Mucosa of descending colon (tissue), 3 donors: ENCODE measurements at regions not wholly inside any gene's neighbourhood (a gene's known extent, or its start where the extent isn't known, plus 50 kb on each side); places are given as distances from the start of the nearest gene placed in this dataset.

ENCODE experiments used
- ATAC-seq: fragments of 200-7000 bp; cut with Tn5 transposase; one replicate; pipeline ENCODE4 v1.9.1; 2020; ENCODE audit warnings: mild to moderate bottlenecking, moderate library complexity
- DNase-seq, 3 donors: peaks; one replicate each; pipeline ENCODE4 v3.0.0-alpha.2; 2020
- H3K36me3 ChIP-seq: fragments of 200-600 bp; one replicate; pipeline ENCODE4 v1.8.0; 2021; ENCODE audit warnings: low read depth, mild to moderate bottlenecking
- H3K4me1 ChIP-seq: fragments of 200-600 bp; one replicate; pipeline ENCODE4 v1.8.0; 2021; ENCODE audit warnings: low read depth, mild to moderate bottlenecking
- H3K4me3 ChIP-seq: fragments of 200-600 bp; one replicate; pipeline ENCODE4 v1.8.0; 2021; ENCODE audit warnings: mild to moderate bottlenecking
- H3K9me3 ChIP-seq: fragments of 200-600 bp; one replicate; pipeline ENCODE4 v1.8.0; 2021; ENCODE audit warnings: mild to moderate bottlenecking
- CTCF ChIP-seq: fragments of 200-600 bp; IDR thresholded peaks from one replicate; pipeline ENCODE4 v1.8.0; 2022; ENCODE audit warnings: antibody characterized with exemption, mild to moderate bottlenecking
- intact Hi-C, 2 donors: fragments of 100-400 bp; cut with DNase I in 1 of 2; cut with micrococcal nuclease in 1 of 2; formaldehyde crosslinking; loops; one replicate each; pipeline versions ENCODE4 v1.11.0 to v1.11.1; 2022; cut with DNase I, micrococcal nuclease
- donor health status: DM: no; HTN: no; CAD: no; lungs with moderate emphysema.
- donor health status: DM: no; HTN: no; CAD: no.
- donor health status: DM: no; HTN: yes; CAD: no.

- no peaks in the 10 kb centered on the region for H3K36me3 ChIP-seq
- TF ChIP-seq CTCF: no peak
- ATAC-seq (no peak), DNase-seq (no peak)
- no peaks in the 10 kb centered on the region for H3K4me1 ChIP-seq
- H3K4me3 ChIP-seq: no peak overlapping the region
- peaks cover 45% of the 10 kb centered on the region for H3K9me3 ChIP-seq
- intact Hi-C loops: no loop called here
These were observed 388.2 kb downstream of the KCNA4 start for GRCh38 chr11:29628609-29629008.

GRCh38 chr11:29627541-29627940 lies 389.3 kb downstream of the KCNA4 start:
- H3K4me3 ChIP-seq: no peak overlapping the region
- intact Hi-C loops: no loop called here
- no peak for ATAC-seq
- peaks cover 40% of the 10 kb centered on the region for H3K9me3 ChIP-seq
- no peak for TF ChIP-seq CTCF
- DNase-seq: no peak
- H3K4me1 ChIP-seq: no peaks in the 10 kb centered on the region
- H3K36me3 ChIP-seq: no peaks in the 10 kb centered on the region

- Histone ChIP-seq H3K4me1 (no peaks in the 10 kb centered on the region), H3K4me3 (no peak overlapping the region), H3K9me3 (peaks cover 14% of the 10 kb centered on the region), H3K36me3 (no peaks in the 10 kb centered on the region)
- DNase-seq: no peak
- ATAC-seq: no peak
- intact Hi-C loops: no loop called here
- TF ChIP-seq CTCF: no peak
These were observed 393.6 kb downstream of the KCNA4 start for GRCh38 chr11:29623144-29623722.

GRCh38 chr11:29616611-29617010 lies 400.2 kb downstream of the KCNA4 start:
- ATAC-seq (no peak), DNase-seq (no peak)
- Histone ChIP-seq H3K4me1 (no peaks in the 10 kb centered on the region), H3K9me3 (peaks cover 3% of the 10 kb centered on the region), H3K4me3 (no peak overlapping the region), H3K36me3 (no peaks in the 10 kb centered on the region)
- intact Hi-C loops: no loop called here
- no peak for TF ChIP-seq CTCF

- Histone ChIP-seq H3K4me3 (no peak overlapping the region), H3K36me3 (no peaks in the 10 kb centered on the region), H3K4me1 (no peaks in the 10 kb centered on the region), H3K9me3 (peaks cover 7% of the 10 kb centered on the region)
- intact Hi-C loops: no loop called here
- no peak for TF ChIP-seq CTCF
- no peak for DNase-seq
- ATAC-seq: no peak
These were observed 404.4 kb downstream of the KCNA4 start for GRCh38 chr11:29612423-29612822.
